Cardiac fibroblast (primary cell): ENCODE measurements at regions not wholly inside any gene's neighbourhood (a gene's known extent, or its start where the extent isn't known, plus 50 kb on each side); places are given as distances from the start of the nearest gene placed in this dataset.

Experiments used
- DNase-seq, 2 donors: peaks; one replicate each; pipeline versions ENCODE4 v3.0.0 to v3.0.0-alpha.2; 2010; ENCODE audit warnings: low read depth in 2 of 2
- H3K4me3 ChIP-seq, 2 donors: replicated peaks in 1 of 2; 1 replicate in 1 of 2; 2 replicates in 1 of 2; pipeline ENCODE4 v1.5.1; 2011; ENCODE audit warnings: low read depth in 2 of 2, low read length in 2 of 2, mild to moderate bottlenecking in 2 of 2, moderate library complexity in 1 of 2
- CTCF ChIP-seq: IDR thresholded peaks from one replicate; pipeline ENCODE4 v1.5.1; 2011; ENCODE audit warnings: low read depth, mild to moderate bottlenecking, low read length, inconsistent platforms

- DNase-seq, result no peak
- TF ChIP-seq CTCF, result no peak
These were observed 118.3 kb downstream of the SLC25A47 start for GRCh38 chr14:100441271-100441947.

GRCh38 chr14:100442036-100442435 is 118.9 kb downstream of the SLC25A47 start:
- no peak overlapping the region for H3K4me3 ChIP-seq
- DNase-seq, result no peak
- no peak for TF ChIP-seq CTCF

More at GRCh38 chr14:100441271-100441947, 118.3 kb downstream of the SLC25A47 start:
- no peak overlapping the region for H3K4me3 ChIP-seq

GRCh38 chr14:100442498-100443490 is 119.7 kb downstream of the SLC25A47 start:
- no peak overlapping the region for H3K4me3 ChIP-seq
- TF ChIP-seq CTCF, result no peak
- no peak for DNase-seq

GRCh38 chr14:100443603-100444002 is 120.5 kb downstream of the SLC25A47 start:
- TF ChIP-seq CTCF, result no peak
- no peak overlapping the region for H3K4me3 ChIP-seq
- peak in 1 of 2 donors; percentile 30 for DNase-seq

- TF ChIP-seq CTCF, result no peak
These were observed 122.4 kb downstream of the SLC25A47 start for GRCh38 chr14:100445436-100446088.

GRCh38 chr14:100446572-100446971 is 123.4 kb downstream of the SLC25A47 start:
- no peak for TF ChIP-seq CTCF
- H3K4me3 ChIP-seq, result no peak overlapping the region
- DNase-seq, result no peak

More at GRCh38 chr14:100445436-100446088, 122.4 kb downstream of the SLC25A47 start:
- no peak for DNase-seq
- H3K4me3 ChIP-seq, result no peak overlapping the region
